HepG2 (cell line): ENCODE measurements at regions not wholly inside any gene's neighbourhood (a gene's known extent, or its start where the extent isn't known, plus 50 kb on each side); places are given as distances from the start of the nearest gene placed in this dataset.

Experiments
- ATAC-seq: fragments of 200-7000 bp; cut with Tn5 transposase; 3 replicates; pipeline ENCODE4 v1.9.1; 2020; ENCODE audit warnings: mild to moderate bottlenecking, moderate library complexity
- BruUV-seq: library from RNA; stranded (reverse); fragments of 400-500 nt; replicated peaks from 2 replicates; lab custom pipeline; 2021; lab: Mats Ljungman, UMichigan
- CTCF ChIA-PET: fragments of 300-600 bp; formaldehyde crosslinking; extraction: SDS; loops from one replicate; lab custom pipeline; 2021; ENCODE audit warnings: low total read pairs, inconsistent platforms, low intra/inter-chr PET ratio; lab: Yijun Ruan, JAX
- POLR2A ChIA-PET: fragments of 350-600 bp; sonication (Branson Sonifier 250); formaldehyde crosslinking; loops from one replicate; lab custom pipeline; 2020; ENCODE audit warnings: antibody characterized with exemption, inconsistent platforms; lab: Yijun Ruan, JAX
- DNase-seq: peaks from one replicate; pipeline ENCODE4 v3.0.0-alpha.2; 2015; ENCODE audit warnings: low spot score
- FAIRE-seq: peaks from 3 replicates; lab custom pipeline; 2011; peaks lifted over from hg19 to GRCh38; lab: Jason Lieb, UNC
- H2AFZ ChIP-seq: one replicate; pipeline ENCODE4 v1.6.1; 2011; ENCODE audit warnings: low read length, inconsistent platforms
- H3K27ac ChIP-seq: fragments of 300-600 bp; 3 replicates; pipeline ENCODE4 v1.8.0; 2011; ENCODE audit warnings: mixed run types, mild to moderate bottlenecking, mixed read lengths, low read length, inconsistent platforms; ENCODE audit not compliant: insufficient read depth; ENCODE audit errors: extremely low read length
- H3K27me3 ChIP-seq, 2 experiments: fragments of 200-600 bp in 1 of 2; 2 replicates in 1 of 2; 3 replicates in 1 of 2; pipeline versions ENCODE4 v1.6.0 to v1.8.0; 2011; ENCODE audit warnings: low read length in 2 of 2, mild to moderate bottlenecking in 2 of 2, moderate library complexity in 2 of 2, inconsistent platforms in 1 of 2; ENCODE audit not compliant: insufficient read depth in 2 of 2, control insufficient read depth in 1 of 2
- H3K36me3 ChIP-seq, 2 experiments: fragments of 200-600 bp in 1 of 2; replicated peaks in 1 of 2; 2 replicates in 1 of 2; 3 replicates in 1 of 2; pipeline versions ENCODE4 v1.5.1 to v1.8.0; 2011; ENCODE audit warnings: low read length in 2 of 2, inconsistent platforms in 1 of 2; ENCODE audit not compliant: insufficient read depth in 2 of 2, control insufficient read depth in 1 of 2
- H3K4me1 ChIP-seq: 2 replicates; pipeline ENCODE4 v1.5.1; 2012; ENCODE audit warnings: low read length, inconsistent platforms; ENCODE audit not compliant: insufficient read depth
- H3K4me2 ChIP-seq: 2 replicates; pipeline ENCODE4 v1.6.0; 2011; ENCODE audit warnings: low read depth, low read length, inconsistent platforms
- H3K4me3 ChIP-seq, 3 experiments: fragments of 200-600 bp in 1 of 3; sonication (generic), shearing (Covaris generic) in 1 of 3; replicated peaks in 1 of 3; 2 replicates each; pipeline ENCODE4 v1.5.1; 2011 to 2016; ENCODE audit warnings: low read length in 3 of 3, inconsistent platforms in 2 of 3, low read depth in 2 of 3, mild to moderate bottlenecking in 2 of 3, control low read depth in 1 of 3, mixed read lengths in 1 of 3; ENCODE audit not compliant: insufficient read depth in 1 of 3
- H3K79me2 ChIP-seq: one replicate; pipeline ENCODE4 v1.6.1; 2011; ENCODE audit warnings: low read length, inconsistent platforms; ENCODE audit not compliant: insufficient read depth
- H3K9ac ChIP-seq: 2 replicates; pipeline ENCODE4 v1.6.0; 2011; ENCODE audit warnings: mild to moderate bottlenecking, low read depth, low read length, inconsistent platforms; ENCODE audit not compliant: insufficient read depth
- H3K9me3 ChIP-seq: 2 replicates; pipeline ENCODE4 v1.5.1; 2012; ENCODE audit warnings: mild to moderate bottlenecking, low read length
- H4K20me1 ChIP-seq: 2 replicates; pipeline ENCODE4 v1.6.0; 2011; ENCODE audit warnings: inconsistent platforms, mild to moderate bottlenecking, low read length, moderate library complexity; ENCODE audit not compliant: insufficient read depth
- BCLAF1 ChIP-seq: fragments of 450-650 bp; IDR thresholded peaks from 2 replicates; pipeline ENCODE4 v1.6.1; 2017; ENCODE audit warnings: mild to moderate bottlenecking
- DNMT3B ChIP-seq: conservative IDR thresholded peaks from 2 replicates; pipeline ENCODE4 v1.6.1; 2016; ENCODE audit warnings: missing biosample characterization, control low read depth
- HNF4A ChIP-seq: sonication (generic); formaldehyde crosslinking; IDR thresholded peaks from 2 replicates; pipeline ENCODE4 v1.4.0; 2020; ENCODE audit warnings: missing genetic modification reagents
- KDM5B ChIP-seq: sonication (generic); formaldehyde crosslinking; IDR thresholded peaks from 2 replicates; pipeline ENCODE4 v1.4.0; 2020; ENCODE audit warnings: missing genetic modification reagents, mild to moderate bottlenecking, borderline replicate concordance
- KMT2A ChIP-seq: sonication (generic); formaldehyde crosslinking; IDR thresholded peaks from 2 replicates; pipeline ENCODE4 v1.4.0; 2020; ENCODE audit warnings: missing genetic modification reagents
- PRDM10 ChIP-seq: sonication (generic); formaldehyde crosslinking; IDR thresholded peaks from 2 replicates; pipeline ENCODE4 v1.4.0; 2020; ENCODE audit warnings: low read depth, missing genetic modification reagents
- ZBTB38 ChIP-seq: sonication (generic); formaldehyde crosslinking; IDR thresholded peaks from 2 replicates; pipeline ENCODE4 v1.5.1; 2020; ENCODE audit warnings: mild to moderate bottlenecking, missing genetic modification reagents
- WGBS: methylation state at CpG from one replicate; pipeline ENCODE4 v1.1.6; 2017; ENCODE audit warnings: low lambda C conversion rate; 5-methylcytosine and 5-hydroxymethylcytosine counted together
- in situ Hi-C: cut with HindIII; loops from 2 replicates; pipeline ENCODE4 v1.10.0; 2017; ENCODE audit warnings: low pct_unique_long_range_greater_than_20kb; ENCODE audit not compliant: extremely low pct_ligation_motif_present
- intact Hi-C: fragments of 100-400 bp; cut with micrococcal nuclease; formaldehyde crosslinking; loops from one replicate; pipeline ENCODE4 v1.10.0; 2022; ENCODE audit not compliant: unreplicated experiment

GRCh38 chr5:135710045-135710675 lies 124.3 kb upstream of the SLC25A48 start:
- BruUV-seq: no TSS peak
- H3K79me2 ChIP-seq: no peaks in the 10 kb centered on the region
- no peak for TF ChIP-seq KDM5B (CRISPR knock-in tag)
- no peak for TF ChIP-seq KMT2A (CRISPR knock-in tag)
- TF ChIP-seq PRDM10 (CRISPR knock-in tag): no peak
- peak; percentile 7; the same call in 1 of the 2 replicates for TF ChIP-seq HNF4A (CRISPR knock-in tag)
- TF ChIP-seq ZBTB38 (CRISPR knock-in tag): no peak
- TF ChIP-seq BCLAF1: no peak
- TF ChIP-seq DNMT3B: no peak
- TF ChIP-seq, all 625 proteins: peak for 1
- H3K27me3 ChIP-seq: peaks cover 2 to 43% of the 10 kb centered on the region in 2 experiments; a peak in 3 of 5 replicates
- H2AFZ ChIP-seq: no peak overlapping the region
- H3K9me3 ChIP-seq: no peaks in the 10 kb centered on the region
- no peaks in the 10 kb centered on the region for H3K36me3 ChIP-seq
- no peak overlapping the region for H3K4me3 ChIP-seq
- in situ Hi-C loops (no loop called here), intact Hi-C loops (no loop called here)
- H3K4me1 ChIP-seq: peaks cover 12% of the 10 kb centered on the region; the same call in 1 of the 2 replicates
- CTCF ChIA-PET: no interaction called here
- 0% methylated on average over 5 of the region's 5 CpGs for WGBS
- no peak overlapping the region for H3K27ac ChIP-seq
- DNase-seq: peak; percentile 51
- no peak for ATAC-seq
- no peak for FAIRE-seq
- H4K20me1 ChIP-seq: no peaks in the 10 kb centered on the region
- no peak overlapping the region for H3K9ac ChIP-seq
- POLR2A ChIA-PET: no interaction called here
- peak overlapping the region; percentile 29; the same call in 1 of the 2 replicates for H3K4me2 ChIP-seq
